H9 (cell line): ENCODE measurements at regions not wholly inside any gene's neighbourhood (a gene's known extent, or its start where the extent isn't known, plus 50 kb on each side); places are given as distances from the start of the nearest gene placed in this dataset.

ENCODE experiments used
- DNase-seq: peaks from one replicate; pipeline ENCODE4 v3.0.0-alpha.2; 2017
- H2AFZ ChIP-seq: one replicate; pipeline ENCODE4 v1.6.1; 2013; ENCODE audit warnings: mild to moderate bottlenecking, low read length, control low read depth, moderate library complexity
- H2AK5ac ChIP-seq: 2 replicates; pipeline ENCODE4 v1.6.1; 2013; ENCODE audit warnings: low read length, control low read depth, mixed read lengths; ENCODE audit not compliant: insufficient read length
- H2BK120ac ChIP-seq: one replicate; pipeline ENCODE4 v1.6.1; 2013; ENCODE audit warnings: low read depth, mild to moderate bottlenecking, low read length, control low read depth, inconsistent platforms; ENCODE audit not compliant: poor library complexity, severe bottlenecking
- H2BK12ac ChIP-seq: 2 replicates; pipeline ENCODE4 v1.6.1; 2013; ENCODE audit warnings: low read length, control low read depth, mixed read lengths, low read depth; ENCODE audit not compliant: insufficient read length
- H2BK15ac ChIP-seq: 2 replicates; pipeline ENCODE4 v1.6.1; 2013; ENCODE audit warnings: low read depth, low read length, control low read depth
- H2BK20ac ChIP-seq: one replicate; pipeline ENCODE4 v1.6.1; 2013; ENCODE audit warnings: low read depth, mild to moderate bottlenecking, low read length, control low read depth, inconsistent platforms; ENCODE audit not compliant: poor library complexity, severe bottlenecking
- H2BK5ac ChIP-seq: 2 replicates; pipeline ENCODE4 v1.6.1; 2013; ENCODE audit warnings: low read length, control low read depth, mixed read lengths; ENCODE audit not compliant: insufficient read length
- H3K14ac ChIP-seq: 2 replicates; pipeline ENCODE4 v1.6.1; 2013; ENCODE audit warnings: low read length, control low read depth; ENCODE audit not compliant: insufficient read depth
- H3K18ac ChIP-seq: 2 replicates; pipeline ENCODE4 v1.6.1; 2013; ENCODE audit warnings: low read depth, mild to moderate bottlenecking, mixed read lengths, low read length, control low read depth; ENCODE audit not compliant: insufficient read length
- H3K23ac ChIP-seq: 2 replicates; pipeline ENCODE4 v1.6.1; 2013; ENCODE audit warnings: low read length, control low read depth, mixed read lengths, low read depth; ENCODE audit not compliant: insufficient read length
- H3K23me2 ChIP-seq: 2 replicates; pipeline ENCODE4 v1.6.1; 2013; ENCODE audit warnings: low read depth, mild to moderate bottlenecking, mixed read lengths, low read length, control low read depth; ENCODE audit not compliant: insufficient read length, poor library complexity, severe bottlenecking
- H3K27ac ChIP-seq: 2 replicates; pipeline ENCODE4 v1.5.1; 2013; ENCODE audit warnings: low read length, control low read depth, mixed read lengths, low read depth; ENCODE audit not compliant: insufficient read length
- H3K27me3 ChIP-seq: 2 replicates; pipeline ENCODE4 v1.6.1; 2013; ENCODE audit warnings: low read length, control low read depth, inconsistent platforms; ENCODE audit not compliant: insufficient read depth
- H3K4ac ChIP-seq: 2 replicates; pipeline ENCODE4 v1.6.1; 2013; ENCODE audit warnings: low read depth, mild to moderate bottlenecking, control low read depth, inconsistent platforms, low read length, moderate library complexity
- H3K4me1 ChIP-seq: 2 replicates; pipeline ENCODE4 v1.6.1; 2013; ENCODE audit warnings: low read length, control low read depth, inconsistent platforms; ENCODE audit not compliant: insufficient read depth
- H3K4me2 ChIP-seq: 2 replicates; pipeline ENCODE4 v1.6.1; 2013; ENCODE audit warnings: low read length, control low read depth, mixed read lengths; ENCODE audit not compliant: insufficient read length, insufficient read depth
- H3K56ac ChIP-seq: 2 replicates; pipeline ENCODE4 v1.6.1; 2013; ENCODE audit warnings: low read depth, mild to moderate bottlenecking, mixed read lengths, low read length, control low read depth; ENCODE audit not compliant: insufficient read length
- H3K79me1 ChIP-seq: 2 replicates; pipeline ENCODE4 v1.6.1; 2013; ENCODE audit warnings: low read depth, mild to moderate bottlenecking, moderate library complexity, low read length, control low read depth, inconsistent platforms; ENCODE audit not compliant: insufficient read depth, poor library complexity, severe bottlenecking
- H3K79me2 ChIP-seq: 2 replicates; pipeline ENCODE4 v1.6.1; 2013; ENCODE audit warnings: low read length, control low read depth, inconsistent platforms; ENCODE audit not compliant: insufficient read depth
- H3K9ac ChIP-seq: 2 replicates; pipeline ENCODE4 v1.6.1; 2013; ENCODE audit warnings: low read length, control low read depth, mixed read lengths; ENCODE audit not compliant: insufficient read length; ENCODE audit errors: extremely low read depth
- H3K9me3 ChIP-seq: one replicate; pipeline ENCODE4 v1.6.1; 2013; ENCODE audit warnings: low read depth, low read length, inconsistent platforms; ENCODE audit not compliant: control insufficient read depth
- H3T11ph ChIP-seq: one replicate; pipeline ENCODE4 v1.6.1; 2013; ENCODE audit warnings: mild to moderate bottlenecking, low read length, control low read depth, inconsistent platforms
- H4K20me1 ChIP-seq: one replicate; pipeline ENCODE4 v1.6.1; 2013; ENCODE audit not compliant: control insufficient read depth, insufficient read length, insufficient read depth
- H4K5ac ChIP-seq: 2 replicates; pipeline ENCODE4 v1.6.1; 2013; ENCODE audit warnings: low read depth, mild to moderate bottlenecking, mixed read lengths, low read length, control low read depth; ENCODE audit not compliant: insufficient read length
- H4K8ac ChIP-seq: replicated peaks from 2 replicates; pipeline ENCODE4 v1.6.1; 2013; ENCODE audit warnings: low read length, control low read depth, mixed read lengths, low read depth; ENCODE audit not compliant: insufficient read length
- H4K91ac ChIP-seq: 2 replicates; pipeline ENCODE4 v1.6.1; 2013; ENCODE audit warnings: low read depth, mild to moderate bottlenecking, moderate library complexity, mixed read lengths, low read length, control low read depth; ENCODE audit not compliant: insufficient read length
- H3K27ac Mint-ChIP-seq, 3 experiments: 2 replicates in 2 of 3; 3 replicates in 1 of 3; pipeline ENCODE4 v1.8.0; 2020 to 2021; ENCODE audit warnings: mixed read lengths in 3 of 3, mild to moderate bottlenecking in 1 of 3, moderate library complexity in 1 of 3
- H3K27me3 Mint-ChIP-seq: 2 replicates; pipeline ENCODE4 v1.8.0; 2021; ENCODE audit warnings: low read depth, mild to moderate bottlenecking, moderate library complexity, mixed read lengths
- H3K36me3 Mint-ChIP-seq, 3 experiments: 2 replicates in 2 of 3; 3 replicates in 1 of 3; pipeline ENCODE4 v1.8.0; 2020 to 2021; ENCODE audit warnings: low read depth in 3 of 3, mixed read lengths in 3 of 3; ENCODE audit not compliant: insufficient read depth in 1 of 3
- H3K4me1 Mint-ChIP-seq, 2 experiments: 2 replicates each; pipeline ENCODE4 v1.8.0; 2020; ENCODE audit warnings: mixed read lengths in 2 of 2
- H3K4me3 Mint-ChIP-seq, 2 experiments: 2 replicates in 1 of 2; 3 replicates in 1 of 2; pipeline ENCODE4 v1.8.0; 2020 to 2021; ENCODE audit warnings: mild to moderate bottlenecking in 2 of 2, mixed read lengths in 2 of 2, moderate library complexity in 1 of 2
- H3K9me3 Mint-ChIP-seq, 2 experiments: 2 replicates in 1 of 2; 3 replicates in 1 of 2; pipeline ENCODE4 v1.8.0; 2020; ENCODE audit warnings: mild to moderate bottlenecking in 2 of 2, mixed read lengths in 2 of 2, moderate library complexity in 1 of 2
- TF ChIP-seq, protein P1 (sequence below): fragments of 200-600 bp; sonication (generic); conservative IDR thresholded peaks from 3 replicates; pipeline ENCODE4 v1.8.0; 2021; ENCODE audit warnings: antibody characterized with exemption, mild to moderate bottlenecking

GRCh38 chr13:55199134-55199533 lies 1941.6 kb upstream of the PRR20A start:
- Mint-ChIP-seq H3K4me1 (peaks cover 17 to 26% of the 10 kb centered on the region in 2 experiments), H3K36me3 (peaks cover 45 to 63% (median 48%) of the 10 kb centered on the region in 3 experiments), H3K4me3 (no peak overlapping the region), H3K9me3 (peaks cover 34 to 43% of the 10 kb centered on the region in 2 experiments), H3K27me3 (no peaks in the 10 kb centered on the region), H3K27ac (no peak overlapping the region; a peak in 1 of 7 replicates)
- Histone ChIP-seq H3K27me3 (no peaks in the 10 kb centered on the region), H3K27ac (no peak overlapping the region), H4K5ac (no peak overlapping the region), H3K23me2 (no peaks in the 10 kb centered on the region), H3K4me1 (peaks cover 3% of the 10 kb centered on the region; the same call in 1 of the 2 replicates), H3K9me3 (no peaks in the 10 kb centered on the region), H2BK5ac (no peak overlapping the region), H3K23ac (no peak overlapping the region), H3K56ac (no peak overlapping the region), H2BK20ac (no peak overlapping the region), H2AK5ac (no peak overlapping the region), H4K20me1 (no peaks in the 10 kb centered on the region), H3K4me2 (no peak overlapping the region), H3K14ac (no peak overlapping the region), H3K79me2 (no peaks in the 10 kb centered on the region), H2AFZ (no peak overlapping the region), H2BK15ac (no peak overlapping the region), H3T11ph (no peak overlapping the region), H4K91ac (no peak overlapping the region), H3K18ac (no peak overlapping the region), H2BK12ac (no peak overlapping the region), H3K79me1 (no peaks in the 10 kb centered on the region), H2BK120ac (no peak overlapping the region), H3K4ac (no peak overlapping the region), H3K9ac (no peak overlapping the region), H4K8ac (no peak overlapping the region)
- no peak for DNase-seq
- TF ChIP-seq, protein P1, sequence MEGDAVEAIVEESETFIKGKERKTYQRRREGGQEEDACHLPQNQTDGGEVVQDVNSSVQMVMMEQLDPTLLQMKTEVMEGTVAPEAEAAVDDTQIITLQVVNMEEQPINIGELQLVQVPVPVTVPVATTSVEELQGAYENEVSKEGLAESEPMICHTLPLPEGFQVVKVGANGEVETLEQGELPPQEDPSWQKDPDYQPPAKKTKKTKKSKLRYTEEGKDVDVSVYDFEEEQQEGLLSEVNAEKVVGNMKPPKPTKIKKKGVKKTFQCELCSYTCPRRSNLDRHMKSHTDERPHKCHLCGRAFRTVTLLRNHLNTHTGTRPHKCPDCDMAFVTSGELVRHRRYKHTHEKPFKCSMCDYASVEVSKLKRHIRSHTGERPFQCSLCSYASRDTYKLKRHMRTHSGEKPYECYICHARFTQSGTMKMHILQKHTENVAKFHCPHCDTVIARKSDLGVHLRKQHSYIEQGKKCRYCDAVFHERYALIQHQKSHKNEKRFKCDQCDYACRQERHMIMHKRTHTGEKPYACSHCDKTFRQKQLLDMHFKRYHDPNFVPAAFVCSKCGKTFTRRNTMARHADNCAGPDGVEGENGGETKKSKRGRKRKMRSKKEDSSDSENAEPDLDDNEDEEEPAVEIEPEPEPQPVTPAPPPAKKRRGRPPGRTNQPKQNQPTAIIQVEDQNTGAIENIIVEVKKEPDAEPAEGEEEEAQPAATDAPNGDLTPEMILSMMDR: peak; percentile 43; the same call in 2 of the 3 replicates
